ENCODE measurements at regions not wholly inside any gene's neighbourhood (a gene's known extent, or its start where the extent isn't known, plus 50 kb on each side); places are given as distances from the start of the nearest gene placed in this dataset.

DNA sequence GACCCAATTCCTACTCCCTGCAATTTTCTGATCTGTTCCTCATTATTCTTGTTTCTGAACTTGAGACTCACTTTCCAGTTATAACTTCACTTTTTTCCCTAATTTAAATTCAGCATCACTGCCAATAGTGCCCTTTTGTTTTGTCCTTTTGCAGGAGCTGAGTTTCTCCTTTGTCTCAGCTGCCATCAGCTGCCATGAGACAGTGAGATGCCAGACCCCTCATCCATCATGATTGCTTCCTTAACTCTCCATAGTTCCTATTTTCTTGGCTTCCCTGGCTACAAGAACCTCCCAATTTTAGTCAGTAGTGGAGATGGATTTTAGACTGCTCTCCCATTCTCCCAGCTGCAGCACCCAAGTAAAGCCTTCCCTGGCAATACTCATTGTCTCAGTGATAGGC, 518.1 kb downstream of the HDGFL1 start:
- TF ChIP-seq CTCF (IDR thresholded peaks at IDR 0.05; ENCODE audit: low read depth, low read length, poor library complexity, severe bottlenecking) (no peak), EZH2phosphoT487 (IDR thresholded peaks at IDR 0.05; ENCODE audit: borderline replicate concordance, low read length) (no peak)

Measured in DOHH2 (cell line).